ENCODE measurements at regions not wholly inside any gene's neighbourhood (a gene's known extent, or its start where the extent isn't known, plus 50 kb on each side); places are given as distances from the start of the nearest gene placed in this dataset.

- FAIRE-seq = no peak
- ChIA-PET CTCF (ENCODE audit: low intra/inter-chr PET ratio) (no interaction called here), POLR2A (no interaction called here)
Observed at GRCh38 chr20:50251992-50252511, 61.4 kb downstream of the CEBPB start.

GRCh38 chr20:50252701-50253100 lies 62.1 kb downstream of the CEBPB start:
- Histone ChIP-seq H3K79me2 (ENCODE audit: control insufficient read depth, insufficient read depth, low read length) (no peaks in the 10 kb centered on the region), H3K36me3 (ENCODE audit: control insufficient read depth, insufficient read depth, low read length) (no peaks in the 10 kb centered on the region), H2AFZ (ENCODE audit: low read depth, low read length) (no peak overlapping the region), H3K27ac (ENCODE audit: extremely low read depth, low read depth, low read length) (no peak overlapping the region), H3K4me2 (ENCODE audit: insufficient read depth, low read length) (no peak overlapping the region), H3K9me1 (ENCODE audit: control insufficient read depth, insufficient read depth, low read length) (no peaks in the 10 kb centered on the region), H3K27me3 (ENCODE audit: control insufficient read depth in 2 of 2, insufficient read depth in 2 of 2, low read length in 2 of 2) (no peaks in the 10 kb centered on the region), H3K4me3 (no peak overlapping the region), H3K9ac (ENCODE audit: insufficient read depth in 1 of 2, low read depth in 2 of 2, low read length in 2 of 2) (no peak overlapping the region), H3K4me1 (replicated peaks in 1 of 2; ENCODE audit: control insufficient read depth in 2 of 2, insufficient read depth in 2 of 2, low read length in 2 of 2) (peaks cover 8 to 15% of the 10 kb centered on the region in 2 experiments), H3K9me3 (replicated peaks; ENCODE audit: control insufficient read depth, insufficient read depth, low read depth, low read length) (no peaks in the 10 kb centered on the region), H4K20me1 (replicated peaks; ENCODE audit: control insufficient read depth, insufficient read depth, low read length) (no peaks in the 10 kb centered on the region)
- DNase-seq (ENCODE audit: extremely low read depth in 1 of 4, low spot score in 3 of 4) (no peak), ATAC-seq (no peak), FAIRE-seq (no peak)
- 0 out of 2 replicates have a peak, but pooled peaks have one; percentile 32 for TF ChIP-seq MAX (CRISPR knock-in tag; IDR thresholded peaks at IDR 0.05)
- TF ChIP-seq CBX3 (IDR thresholded peaks at IDR 0.05; ENCODE audit: borderline replicate concordance in 1 of 2, low read length in 2 of 2) = no peak
- 0 out of 2 replicates have a peak, but pooled peaks have one; percentile 34 for TF ChIP-seq BCOR (IDR thresholded peaks at IDR 0.05)
- peak; percentile 89; the same call in 1 of the 2 replicates for TF ChIP-seq ZNF232 (CRISPR knock-in tag; IDR thresholded peaks at IDR 0.05)
- intact Hi-C loops (cut with micrococcal nuclease) (no loop called here), in situ Hi-C loops (cut with MboI) (no loop called here)
- no TSS peak for BruUV-seq (replicated peaks)
- CTCF ChIA-PET (ENCODE audit: low intra/inter-chr PET ratio) = no interaction called here
- 36% methylated on average over 7 of the region's 7 CpGs for WGBS (ENCODE audit: insufficient coverage, low coverage, missing lambda C conversion rate)
- POLR2A ChIA-PET = no interaction called here

More at GRCh38 chr20:50251992-50252511, 61.4 kb downstream of the CEBPB start:
- Histone ChIP-seq H2AFZ (ENCODE audit: low read depth, low read length) (peak overlapping the region; percentile 28; the same call in 1 of the 2 replicates), H3K4me3 (no peak overlapping the region), H3K27me3 (ENCODE audit: control insufficient read depth in 2 of 2, insufficient read depth in 2 of 2, low read length in 2 of 2) (no peaks in the 10 kb centered on the region), H3K9ac (ENCODE audit: insufficient read depth in 1 of 2, low read depth in 2 of 2, low read length in 2 of 2) (0 out of 4 replicates have a peak overlapping the region, but pooled peaks of 1 of the 2 experiments have one; percentile 10), H3K27ac (ENCODE audit: extremely low read depth, low read depth, low read length) (no peak overlapping the region), H3K9me1 (ENCODE audit: control insufficient read depth, insufficient read depth, low read length) (no peaks in the 10 kb centered on the region), H3K9me3 (replicated peaks; ENCODE audit: control insufficient read depth, insufficient read depth, low read depth, low read length) (no peaks in the 10 kb centered on the region), H3K4me2 (ENCODE audit: insufficient read depth, low read length) (no peak overlapping the region), H3K4me1 (replicated peaks in 1 of 2; ENCODE audit: control insufficient read depth in 2 of 2, insufficient read depth in 2 of 2, low read length in 2 of 2) (peaks cover 8 to 20% of the 10 kb centered on the region in 2 experiments), H3K36me3 (ENCODE audit: control insufficient read depth, insufficient read depth, low read length) (no peaks in the 10 kb centered on the region), H4K20me1 (replicated peaks; ENCODE audit: control insufficient read depth, insufficient read depth, low read length) (no peaks in the 10 kb centered on the region), H3K79me2 (ENCODE audit: control insufficient read depth, insufficient read depth, low read length) (no peaks in the 10 kb centered on the region)
- in situ Hi-C loops (cut with MboI) (no loop called here), intact Hi-C loops (cut with micrococcal nuclease) (no loop called here)
- TF ChIP-seq C11orf30 (IDR thresholded peaks at IDR 0.05; ENCODE audit: low read depth) (peak; percentile 30; the same call in 1 of the 2 replicates), FOXA3 (CRISPR knock-in tag; conservative IDR thresholded peaks at IDR 0.05 in 1 of 2, IDR thresholded peaks at IDR 0.05 in 1 of 2) (0 out of 4 replicates have a peak, but pooled peaks of 1 of the 2 experiments have one; percentile 28), ILF3 (IDR thresholded peaks at IDR 0.05; ENCODE audit: borderline replicate concordance) (no peak)
- no peak for DNase-seq (ENCODE audit: extremely low read depth in 1 of 4, low spot score in 3 of 4)
- no peak for ATAC-seq
- WGBS (ENCODE audit: insufficient coverage, low coverage, missing lambda C conversion rate) = 45% methylated on average over 7 of the region's 7 CpGs
- no TSS peak for BruUV-seq (replicated peaks)

All from K562 (cell line).